ENCODE measurements at regions not wholly inside any gene's neighbourhood (a gene's known extent, or its start where the extent isn't known, plus 50 kb on each side); places are given as distances from the start of the nearest gene placed in this dataset.
A peak's percentile ranks its signal among the peaks of the same experiment; 100 is the strongest.

GRCh38 chr4:123266221-123266620, 130.4 kb upstream of the SPRY1 start:
- no peak for DNase-seq

- DNase-seq = no peak
These were observed 117.8 kb upstream of the SPRY1 start for GRCh38 chr4:123278755-123279154.

DNA sequence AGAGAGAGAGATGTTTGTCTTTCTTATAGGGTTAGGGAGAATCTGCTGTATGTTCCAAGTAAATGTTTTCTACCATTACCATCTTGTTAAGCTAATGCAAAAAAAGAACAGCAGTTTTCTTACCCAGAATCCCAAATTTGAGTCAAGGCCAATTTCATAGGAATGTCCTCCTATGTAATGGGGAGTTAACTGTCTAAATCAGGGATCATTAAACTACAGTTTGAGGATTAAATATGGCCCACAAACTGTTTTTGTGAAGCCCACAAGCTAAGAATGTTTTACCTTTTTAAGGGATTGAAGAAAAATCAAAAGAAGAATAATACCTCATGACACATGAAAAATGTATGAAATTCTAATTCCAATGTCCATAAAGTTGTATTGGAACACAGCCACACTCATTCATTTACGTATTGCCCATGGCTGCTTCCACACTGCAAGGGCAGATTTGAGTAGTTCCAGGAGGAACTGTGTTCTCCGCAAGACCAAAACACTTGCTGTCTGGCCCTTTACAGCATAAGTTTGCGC, 113.2 kb upstream of the SPRY1 start:
- no peak for DNase-seq

GRCh38 chr4:123284168-123284567, 112.4 kb upstream of the SPRY1 start:
- peak; percentile 60 for DNase-seq

- DNase-seq = no peak
These were observed 109.6 kb upstream of the SPRY1 start for GRCh38 chr4:123286903-123287466.

DNA sequence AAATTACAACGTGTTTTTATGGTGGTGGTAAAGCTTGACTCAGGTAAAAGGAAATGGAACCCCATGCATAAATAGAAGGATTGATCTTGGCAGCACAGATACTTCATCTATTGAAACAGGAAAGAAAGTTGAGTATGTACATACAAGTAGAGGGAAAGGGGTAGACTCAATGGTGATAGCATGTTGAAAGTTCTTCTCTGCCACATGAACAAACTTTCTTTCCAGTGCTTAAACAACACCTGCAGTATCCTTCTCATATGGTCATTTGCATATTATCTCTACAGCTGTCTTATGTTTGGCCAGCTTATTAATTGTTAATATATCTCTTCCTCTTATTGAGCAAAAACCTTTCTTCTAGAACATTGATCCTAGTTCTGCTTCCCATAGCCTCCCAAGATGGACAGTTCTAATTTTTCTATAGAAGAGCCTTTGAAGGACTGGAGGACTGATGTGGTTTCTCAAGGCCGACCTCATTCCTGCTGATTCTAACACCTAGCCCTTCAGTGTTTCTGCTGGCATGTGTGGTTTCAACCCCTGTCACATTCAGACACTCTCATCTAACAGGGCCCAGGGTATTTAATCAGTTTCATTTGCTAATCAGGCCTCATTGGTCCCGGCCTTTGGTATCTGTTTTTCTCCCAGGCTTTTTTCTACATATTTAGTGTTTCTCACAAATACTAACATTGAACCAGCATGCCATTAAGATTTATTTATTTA, 108.1 kb upstream of the SPRY1 start:
- DNase-seq = no peak

- DNase-seq = no peak
These were observed 105.3 kb upstream of the SPRY1 start for GRCh38 chr4:123291329-123291728.

GRCh38 chr4:123297836-123298235, 98.8 kb upstream of the SPRY1 start:
- DNase-seq = no peak

DNA sequence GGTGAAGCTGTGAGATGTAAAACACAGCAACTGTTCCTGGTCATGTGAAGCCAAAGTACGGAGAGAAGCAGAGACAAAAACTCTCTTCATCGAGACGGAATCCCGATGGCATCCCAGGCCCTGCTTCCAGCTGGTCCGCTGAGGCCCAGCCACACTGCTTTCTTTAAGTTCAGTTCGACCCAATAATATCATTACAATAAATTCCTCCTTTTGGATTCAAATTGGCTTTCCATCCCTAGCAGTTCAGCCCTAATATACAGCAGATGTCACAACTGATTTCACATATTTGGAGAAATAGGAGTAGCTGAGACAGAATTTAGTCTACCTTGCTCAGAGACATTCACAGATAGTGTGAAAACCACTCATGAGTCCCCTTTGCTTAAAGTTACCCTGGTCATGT, 98.3 kb upstream of the SPRY1 start:
- DNase-seq = no peak

DNA sequence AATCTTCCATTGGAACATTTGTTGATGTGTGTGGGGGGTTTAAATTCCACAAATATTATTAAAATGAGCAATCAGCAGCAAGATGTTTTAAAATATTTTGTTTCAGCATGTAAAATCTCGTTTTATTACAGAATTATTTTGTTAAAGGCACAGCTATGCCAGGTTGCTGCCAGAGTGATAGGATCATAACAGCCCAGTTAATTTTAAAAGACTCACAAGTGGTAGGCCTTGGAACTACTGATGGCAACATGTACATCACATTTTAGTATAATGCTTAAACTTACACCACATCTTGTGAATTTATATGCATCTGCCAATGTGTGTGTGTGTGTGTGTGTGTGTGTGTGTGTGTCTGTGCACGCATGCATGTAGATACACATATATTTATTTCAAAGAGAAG, 97.8 kb upstream of the SPRY1 start:
- no peak for DNase-seq

GRCh38 chr4:123299212-123299691, 97.3 kb upstream of the SPRY1 start:
- peak; percentile 87 for DNase-seq

GRCh38 chr4:123300222-123301039, 96.2 kb upstream of the SPRY1 start:
- DNase-seq = no peak

DNA sequence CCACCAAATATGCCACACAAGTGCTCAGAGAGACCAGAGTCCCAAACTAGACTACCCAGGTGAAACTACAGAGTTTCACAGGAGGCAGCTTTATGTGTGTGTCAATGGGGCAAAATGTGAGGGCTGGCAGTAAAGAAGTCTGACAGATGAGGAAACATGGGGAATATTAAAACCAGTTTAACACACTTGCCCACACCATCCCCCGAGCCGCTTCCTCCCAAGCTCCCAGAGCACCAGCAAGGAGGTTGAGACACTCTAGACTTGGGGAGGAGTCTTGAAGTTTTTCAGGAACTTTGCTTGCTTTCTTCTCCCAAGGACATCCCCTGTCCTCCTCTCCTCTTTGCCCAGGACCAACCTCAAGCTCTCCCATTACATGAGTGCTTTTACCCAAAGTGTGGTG, 94.7 kb upstream of the SPRY1 start:
- no peak for DNase-seq

DNA sequence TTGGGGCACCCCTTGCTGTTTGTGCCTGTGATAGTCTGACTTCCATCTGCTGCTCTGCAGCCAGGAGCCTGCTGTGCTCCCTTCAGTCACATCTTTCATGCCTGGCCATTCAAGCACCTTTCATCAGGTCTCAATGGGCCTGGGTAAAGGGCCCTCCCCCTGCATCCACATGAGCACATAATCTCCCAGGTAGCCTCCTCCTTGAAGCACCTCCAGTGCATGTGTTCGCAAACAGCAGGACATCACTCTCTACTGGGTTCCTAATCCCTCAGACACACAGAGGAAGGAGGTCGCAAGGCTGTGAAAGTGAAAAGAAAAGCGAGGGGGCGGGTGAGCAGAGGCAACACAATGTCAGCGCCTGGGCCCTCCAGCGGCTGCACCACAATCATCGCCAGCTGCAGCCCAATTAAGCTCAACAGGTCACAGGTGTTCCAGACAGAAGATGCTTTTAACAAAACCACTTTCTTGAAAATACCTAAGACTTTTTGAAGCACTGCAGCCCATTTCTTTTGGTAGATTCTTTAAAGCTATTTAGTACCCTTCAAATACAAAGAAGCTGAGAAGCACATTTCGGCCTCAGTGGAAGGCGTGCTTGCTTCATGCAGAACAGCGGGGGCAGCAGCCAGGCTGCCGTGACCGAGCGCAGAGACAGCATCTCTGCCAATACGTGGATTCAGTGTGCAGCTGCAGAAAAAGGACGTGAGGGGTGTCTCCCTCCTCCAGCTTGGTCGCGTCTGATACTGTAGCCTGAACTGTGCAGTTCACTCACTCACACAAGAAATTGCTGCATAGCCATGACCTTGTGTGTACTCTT, 92.2 kb upstream of the SPRY1 start:
- peak; percentile 61 for DNase-seq

DNA sequence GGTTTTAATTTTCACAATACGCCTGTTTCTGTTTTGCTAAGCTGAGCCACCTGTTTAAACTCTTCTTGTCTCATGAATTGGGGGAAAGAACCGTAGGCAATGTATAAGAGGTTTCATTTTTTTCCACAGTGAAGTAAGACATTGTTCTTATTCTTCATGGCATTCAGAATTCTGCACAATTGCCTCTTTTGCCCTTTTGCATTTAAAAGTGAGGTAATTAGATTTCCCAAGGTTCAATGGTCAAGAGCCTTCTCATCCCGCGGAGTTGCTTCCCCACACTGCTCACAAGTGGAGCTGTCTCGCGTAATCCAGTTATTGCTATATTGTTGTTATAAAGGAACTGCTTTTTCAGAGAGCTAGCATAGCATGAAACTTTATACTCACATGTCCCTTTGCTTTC, 90.9 kb upstream of the SPRY1 start:
- no peak for DNase-seq

DNA sequence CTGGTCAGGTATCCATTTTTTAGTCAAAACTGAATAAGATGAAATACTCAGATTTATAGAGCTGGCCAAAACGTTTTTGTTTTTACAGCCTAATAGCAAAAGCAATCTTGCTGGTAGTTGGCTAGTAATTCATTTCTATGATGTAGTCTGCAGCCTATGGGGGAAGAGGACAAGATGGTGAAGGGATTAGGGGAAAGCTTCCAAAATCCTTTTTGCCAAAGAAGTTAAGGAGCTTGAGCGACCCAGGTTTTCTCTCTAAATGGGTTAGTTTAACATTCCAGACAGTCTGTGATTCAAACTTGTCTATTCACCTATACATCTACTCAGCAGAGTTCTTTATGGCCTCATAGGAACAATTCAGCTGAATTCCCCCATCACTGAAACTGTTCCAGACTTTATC, 89.8 kb upstream of the SPRY1 start:
- DNase-seq = peak; percentile 58

DNA sequence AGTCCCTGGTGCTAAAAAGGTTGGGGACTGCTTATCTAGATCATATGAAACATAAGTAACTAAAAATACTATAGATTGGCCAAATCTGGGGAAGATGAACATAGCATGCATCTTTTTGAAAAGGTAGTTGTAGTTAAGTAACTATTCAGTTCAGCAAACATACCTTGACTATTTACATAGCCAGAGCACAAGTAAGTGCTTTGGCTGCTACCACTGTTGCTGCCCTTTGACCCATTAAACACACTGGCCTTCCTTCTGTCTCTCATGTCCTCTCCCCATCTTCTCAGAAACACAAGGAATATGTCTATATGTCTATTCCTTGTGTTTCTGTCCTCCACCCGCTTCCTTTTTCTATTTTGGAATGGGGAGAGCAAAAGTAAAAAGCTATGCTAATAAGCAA, 87.9 kb upstream of the SPRY1 start:
- DNase-seq = no peak

DNA sequence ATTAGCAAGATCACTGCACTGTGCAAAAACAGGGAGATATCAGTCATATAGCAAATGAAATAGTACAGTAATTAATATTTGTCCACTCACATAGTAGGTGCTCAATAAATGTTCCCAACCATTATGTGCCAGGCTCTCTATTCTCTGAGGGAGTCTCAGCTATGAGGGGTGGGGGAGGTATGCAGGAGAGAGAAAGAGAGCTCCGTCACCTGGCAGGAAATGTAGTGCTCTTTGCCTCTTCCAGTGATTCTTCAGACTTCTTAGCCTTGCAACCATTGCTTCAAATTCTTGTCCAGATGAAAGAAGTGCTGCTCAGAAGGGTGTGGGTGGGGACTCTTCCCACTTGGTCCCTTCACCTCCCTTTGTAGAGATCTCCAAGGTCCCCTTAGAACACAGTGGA, 84.5 kb upstream of the SPRY1 start:
- no peak for DNase-seq

GRCh38 chr4:123312951-123313592, 83.5 kb upstream of the SPRY1 start:
- DNase-seq = peak; percentile 39

DNA sequence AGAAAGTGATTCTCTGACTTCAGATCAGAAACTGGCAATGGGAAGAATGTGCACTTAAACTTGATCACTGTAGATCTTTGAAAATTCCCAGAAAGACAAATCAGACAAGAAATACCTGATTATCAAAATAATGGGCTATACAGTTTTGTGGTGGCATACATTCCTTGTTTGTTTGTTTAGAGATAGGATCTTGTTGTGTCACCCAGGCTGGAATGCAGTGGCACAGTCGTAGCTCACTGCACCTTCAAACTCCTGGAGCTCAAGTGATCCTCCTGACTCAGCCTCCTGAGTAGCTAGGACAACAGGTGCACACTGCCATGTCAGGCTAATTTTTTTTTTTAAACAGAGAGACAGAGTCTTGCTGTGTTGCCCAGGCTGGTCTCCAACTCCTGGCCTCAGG, 81.0 kb upstream of the SPRY1 start:
- DNase-seq = no peak

- no peak for DNase-seq
These were observed 79.4 kb upstream of the SPRY1 start for GRCh38 chr4:123317211-123317610.

All from muscle of arm (tissue), 1 donor.